ENCODE measurements at regions not wholly inside any gene's neighbourhood (a gene's known extent, or its start where the extent isn't known, plus 50 kb on each side); places are given as distances from the start of the nearest gene placed in this dataset.

DNA sequence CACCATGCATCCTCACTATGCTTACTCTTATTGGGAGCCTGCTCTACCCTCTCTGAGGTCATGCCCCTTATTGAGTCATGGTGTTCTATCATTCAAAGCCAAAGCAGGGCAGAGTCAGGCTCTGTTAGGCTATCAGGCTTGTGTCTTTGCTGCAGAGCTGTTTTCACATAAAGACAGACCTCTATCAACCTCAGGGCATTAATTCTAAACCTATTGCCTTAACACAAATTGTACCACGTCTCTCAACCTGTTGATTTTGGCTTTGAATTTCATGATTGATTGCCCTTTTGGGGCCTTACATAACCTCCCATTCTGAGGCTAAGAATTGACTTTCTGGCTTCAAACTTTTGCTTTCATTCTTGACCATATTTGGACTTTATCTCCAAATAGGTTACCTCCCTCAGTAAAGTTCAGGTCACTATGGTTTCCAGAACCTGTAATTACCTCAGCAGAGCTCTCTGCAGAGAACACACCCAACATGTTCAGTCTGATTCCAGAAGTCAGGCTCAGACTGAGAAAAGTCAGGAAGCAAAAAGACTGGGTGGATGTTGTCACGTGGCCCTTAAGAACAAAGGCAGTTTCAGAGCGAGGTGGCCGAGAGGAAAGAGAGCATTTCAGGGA is 221.4 kb upstream of the NANOGP8 start:
- TF ChIP-seq, protein P1, sequence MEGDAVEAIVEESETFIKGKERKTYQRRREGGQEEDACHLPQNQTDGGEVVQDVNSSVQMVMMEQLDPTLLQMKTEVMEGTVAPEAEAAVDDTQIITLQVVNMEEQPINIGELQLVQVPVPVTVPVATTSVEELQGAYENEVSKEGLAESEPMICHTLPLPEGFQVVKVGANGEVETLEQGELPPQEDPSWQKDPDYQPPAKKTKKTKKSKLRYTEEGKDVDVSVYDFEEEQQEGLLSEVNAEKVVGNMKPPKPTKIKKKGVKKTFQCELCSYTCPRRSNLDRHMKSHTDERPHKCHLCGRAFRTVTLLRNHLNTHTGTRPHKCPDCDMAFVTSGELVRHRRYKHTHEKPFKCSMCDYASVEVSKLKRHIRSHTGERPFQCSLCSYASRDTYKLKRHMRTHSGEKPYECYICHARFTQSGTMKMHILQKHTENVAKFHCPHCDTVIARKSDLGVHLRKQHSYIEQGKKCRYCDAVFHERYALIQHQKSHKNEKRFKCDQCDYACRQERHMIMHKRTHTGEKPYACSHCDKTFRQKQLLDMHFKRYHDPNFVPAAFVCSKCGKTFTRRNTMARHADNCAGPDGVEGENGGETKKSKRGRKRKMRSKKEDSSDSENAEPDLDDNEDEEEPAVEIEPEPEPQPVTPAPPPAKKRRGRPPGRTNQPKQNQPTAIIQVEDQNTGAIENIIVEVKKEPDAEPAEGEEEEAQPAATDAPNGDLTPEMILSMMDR (IDR thresholded peaks at IDR 0.05) = no peak
- no peak for TF ChIP-seq POLR2AphosphoS5 (IDR thresholded peaks at IDR 0.05)
- TF ChIP-seq POLR2A (IDR thresholded peaks at IDR 0.05) = no peak

Data from upper lobe of left lung (tissue), 4 donors.